NCI-H2227 (cell line): ENCODE measurements at regions not wholly inside any gene's neighbourhood (a gene's known extent, or its start where the extent isn't known, plus 50 kb on each side); places are given as distances from the start of the nearest gene placed in this dataset.
"Not testable (repeated sequence)": the region's sequence is repeated elsewhere in the genome, so short reads cannot be mapped to it uniquely, and the experiment has no call there.

ENCODE experiments used
- DNase-seq: peaks from one replicate; lab custom pipeline; 2025; ENCODE audit not compliant: unreplicated experiment; lab: John Stamatoyannopoulos, UW

GRCh38 chrX:13223868-13224567, 95.8 kb downstream of the ATXN3L start:
- no peak for DNase-seq

DNA sequence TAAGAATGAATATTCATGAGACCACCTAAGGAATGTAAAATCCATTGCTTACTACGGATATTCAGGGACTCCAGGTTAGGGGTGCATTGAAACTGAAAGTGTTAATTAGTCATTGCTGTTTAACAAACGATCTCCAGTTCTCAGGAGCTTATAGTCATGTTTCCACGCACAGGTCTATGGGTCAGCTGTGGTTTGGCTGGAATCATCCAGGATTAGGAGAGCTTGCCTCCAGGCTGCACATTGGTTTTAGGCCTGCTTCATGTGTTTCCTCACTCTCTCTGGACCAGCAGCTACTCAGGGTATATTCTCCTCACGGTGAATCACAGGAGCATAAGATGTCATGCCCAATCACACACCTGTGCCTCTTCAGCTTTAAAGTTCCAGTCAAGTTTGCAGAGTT, 98.9 kb downstream of the ATXN3L start:
- no peak for DNase-seq

GRCh38 chrX:13219991-13220764, 99.7 kb downstream of the ATXN3L start:
- no peak for DNase-seq

GRCh38 chrX:13218758-13219157, 101.1 kb downstream of the ATXN3L start:
- no peak for DNase-seq

- no peak for DNase-seq
Measured at GRCh38 chrX:13216139-13216538, 103.7 kb downstream of the ATXN3L start.

DNA sequence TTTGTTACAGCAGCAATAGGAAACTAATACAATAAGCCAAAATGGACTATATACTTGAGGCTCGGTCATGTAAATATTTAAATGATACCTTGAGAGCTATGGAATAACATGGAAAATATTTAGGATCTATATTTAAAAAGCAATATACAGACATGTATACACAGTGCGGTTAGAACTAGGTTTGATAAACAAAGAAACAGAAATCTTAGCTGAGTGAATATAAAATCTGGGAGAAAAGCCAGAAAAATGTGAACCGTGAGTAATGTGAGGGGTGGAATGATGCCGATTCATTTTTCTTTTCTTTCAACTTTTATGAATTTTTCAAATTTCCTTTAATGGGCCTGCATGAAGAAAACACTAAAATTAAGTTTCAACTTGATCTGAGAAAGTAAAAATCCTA, 104.1 kb downstream of the ATXN3L start:
- no peak for DNase-seq

DNA sequence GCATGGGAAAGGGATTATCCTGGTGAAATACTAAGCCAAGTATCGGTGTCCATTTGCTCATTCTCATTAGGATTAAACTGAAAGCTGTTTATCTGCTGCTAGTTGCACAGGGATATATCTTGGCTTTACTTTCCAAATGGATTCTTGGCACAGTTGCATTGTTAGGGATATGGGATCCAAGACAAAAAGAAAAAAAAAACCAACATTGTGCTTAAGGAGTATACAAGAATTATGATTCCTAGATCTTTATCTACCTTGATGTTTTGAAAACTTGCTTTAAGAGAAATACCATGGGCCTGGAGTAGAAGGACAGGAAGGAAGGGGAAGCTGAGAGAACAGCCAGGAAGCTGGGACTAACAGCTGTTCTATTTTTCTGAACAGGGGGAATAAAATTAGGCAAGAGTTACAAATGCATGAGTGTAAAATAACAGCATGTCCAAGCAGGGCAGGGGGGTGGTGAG, 107.6 kb downstream of the ATXN3L start:
- no peak for DNase-seq

DNA sequence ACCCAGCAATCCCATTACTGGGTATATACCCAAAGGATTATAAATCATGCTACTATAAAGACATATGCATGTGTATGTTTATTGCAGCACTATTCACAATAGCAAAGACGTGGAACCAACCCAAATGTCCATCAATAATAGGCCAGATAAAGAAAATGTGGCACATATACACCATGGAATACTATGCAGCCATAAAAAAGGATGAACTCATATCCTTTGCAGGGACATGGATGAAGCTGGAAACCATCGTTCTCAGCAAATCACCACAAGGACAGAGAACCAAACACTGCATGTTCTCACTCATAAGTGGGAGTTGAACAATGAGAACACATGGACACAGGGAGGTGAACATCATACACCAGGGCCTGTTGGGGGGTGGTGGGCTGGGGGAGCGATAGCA, 109.7 kb downstream of the ATXN3L start:
- DNase-seq = not testable (repeated sequence)

- DNase-seq = not testable (repeated sequence)
Measured at GRCh38 chrX:13209704-13210103, 110.1 kb downstream of the ATXN3L start.

- DNase-seq = no peak
Measured at GRCh38 chrX:13208281-13208935, 111.4 kb downstream of the ATXN3L start.

DNA sequence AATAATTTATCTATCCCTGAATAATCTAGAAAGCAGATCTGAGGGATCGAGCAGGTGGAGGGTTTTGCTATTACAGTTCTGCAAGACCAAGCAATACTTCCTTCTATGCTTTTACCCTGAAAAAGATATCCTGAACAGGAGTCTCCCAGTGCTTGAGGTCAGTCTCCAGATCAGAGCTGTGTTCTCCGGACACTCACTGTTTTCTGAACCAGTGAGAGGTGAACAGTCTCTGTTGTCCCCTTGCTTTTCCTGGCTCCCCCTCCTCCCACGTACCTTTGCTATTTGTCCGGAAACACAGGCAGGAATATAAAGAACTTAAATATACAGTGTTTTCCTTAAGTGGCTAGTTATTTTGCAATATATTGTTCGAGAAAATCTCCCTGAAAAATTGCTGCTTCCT, 116.6 kb downstream of the ATXN3L start:
- no peak for DNase-seq

DNA sequence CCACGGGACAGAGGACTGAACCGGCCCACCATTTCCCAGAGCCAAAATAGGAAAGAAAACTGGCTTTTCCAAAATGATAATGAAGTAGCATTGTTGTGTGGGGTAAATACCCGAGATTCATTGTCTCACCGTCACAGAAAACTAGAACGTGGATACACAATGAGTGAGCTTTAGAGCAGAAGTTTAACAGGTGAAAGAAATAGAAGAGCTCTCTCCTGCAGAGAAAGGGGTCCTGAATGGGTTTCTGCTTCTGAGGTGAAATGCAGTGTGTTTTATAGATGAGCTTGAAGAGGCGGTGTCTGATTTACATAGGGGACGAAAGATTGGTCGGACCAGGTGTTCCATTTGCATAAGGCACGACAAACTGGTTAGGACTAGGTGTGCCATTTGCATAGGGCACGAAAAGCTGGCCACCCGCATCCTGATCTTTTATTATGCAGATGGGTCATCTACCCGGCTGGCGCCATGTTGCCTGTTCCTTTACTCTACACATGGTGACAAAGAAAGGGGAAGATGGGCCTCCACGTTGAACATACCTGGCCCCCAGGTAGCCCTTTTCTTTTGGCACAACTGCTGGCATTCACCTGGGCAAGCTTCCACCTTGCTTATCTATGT, 118.1 kb downstream of the ATXN3L start:
- no peak for DNase-seq

DNA sequence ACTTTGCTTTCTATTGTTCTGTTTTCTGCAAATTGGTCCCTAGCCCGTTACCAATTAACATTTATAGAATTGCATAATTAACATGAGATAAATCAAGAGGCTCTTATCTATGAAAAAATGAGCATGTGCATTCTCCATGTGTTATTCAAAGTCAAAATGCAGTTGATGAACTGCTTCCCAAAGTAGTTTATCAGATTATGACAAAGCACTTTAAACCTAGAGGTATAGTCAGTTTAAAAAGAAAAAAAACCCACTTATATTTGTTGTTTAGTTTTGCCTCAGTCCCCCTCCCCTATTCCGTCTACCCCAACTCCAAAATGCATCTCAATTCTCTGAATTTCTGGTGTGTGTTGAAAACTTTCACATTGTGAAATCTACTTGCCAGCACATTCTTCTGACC, 119.5 kb downstream of the ATXN3L start:
- DNase-seq = no peak

- DNase-seq = no peak
Measured at GRCh38 chrX:13198762-13199064, 121.1 kb downstream of the ATXN3L start.

- no peak for DNase-seq
Measured at GRCh38 chrX:13198056-13198761, 121.6 kb downstream of the ATXN3L start.

GRCh38 chrX:13196782-13197181, 123.1 kb downstream of the ATXN3L start:
- DNase-seq = no peak

GRCh38 chrX:13195340-13195739, 124.5 kb downstream of the ATXN3L start:
- no peak for DNase-seq

DNA sequence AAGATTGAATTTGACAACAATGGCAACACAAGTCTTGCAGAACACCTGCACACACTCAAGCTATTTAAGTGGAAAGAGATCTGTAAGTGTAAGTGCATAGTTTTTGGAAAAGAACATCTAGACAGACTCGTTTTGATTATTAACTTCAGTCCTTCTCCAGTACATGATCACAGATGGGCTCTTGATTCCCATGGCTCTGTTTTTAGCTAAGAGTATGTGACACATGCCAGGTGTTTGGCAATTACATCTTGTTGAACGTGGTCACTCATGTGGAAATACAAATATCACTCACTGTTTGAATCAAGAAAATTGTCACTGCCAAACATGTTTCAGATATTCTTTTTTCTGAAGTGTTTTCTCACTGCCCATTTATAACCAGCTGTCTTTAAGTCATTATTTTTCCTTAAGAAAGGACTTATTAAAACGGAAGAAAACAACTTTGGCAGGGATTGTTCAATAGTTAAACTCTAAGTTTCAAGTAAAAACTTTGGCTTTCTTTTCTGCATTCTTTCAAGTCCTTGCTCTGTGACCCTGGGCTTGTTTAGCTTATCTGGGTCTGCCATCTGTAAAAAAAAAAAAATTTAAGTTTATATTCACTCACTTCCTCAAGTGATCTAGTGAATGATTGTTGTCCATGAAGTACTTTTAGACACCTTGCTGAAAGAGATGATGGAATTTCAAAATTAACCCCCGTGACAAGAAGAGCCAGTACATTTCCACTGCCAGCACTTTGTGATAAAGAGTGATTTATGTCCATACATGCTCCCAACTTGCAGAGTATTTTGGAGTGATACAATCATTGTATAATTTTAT, 125.4 kb downstream of the ATXN3L start:
- peak; percentile 37 for DNase-seq

- no peak for DNase-seq
Measured at GRCh38 chrX:13190051-13190450, 129.8 kb downstream of the ATXN3L start.

GRCh38 chrX:13189380-13189779, 130.5 kb downstream of the ATXN3L start:
- DNase-seq = no peak
